PC-9 (cell line): ENCODE measurements at regions not wholly inside any gene's neighbourhood (a gene's known extent, or its start where the extent isn't known, plus 50 kb on each side); places are given as distances from the start of the nearest gene placed in this dataset.

ENCODE experiments used
- CTCF ChIP-seq: fragments of 200-600 bp; sonication (generic); conservative IDR thresholded peaks from 2 replicates; pipeline ENCODE4 v1.6.1; 2017; ENCODE audit warnings: mixed run types, antibody characterized with exemption, mild to moderate bottlenecking, moderate library complexity
- EZH2 ChIP-seq: fragments of 200-600 bp; sonication (generic); IDR thresholded peaks from 2 replicates; pipeline ENCODE4 v1.8.0; 2017; ENCODE audit warnings: antibody characterized with exemption, low read depth

GRCh38 chr4:167622481-167623240 lies 388.4 kb upstream of the SPOCK3 start:
- TF ChIP-seq CTCF (peak; percentile 72), EZH2 (no peak)
